ENCODE measurements at regions not wholly inside any gene's neighbourhood (a gene's known extent, or its start where the extent isn't known, plus 50 kb on each side); places are given as distances from the start of the nearest gene placed in this dataset.

DNA sequence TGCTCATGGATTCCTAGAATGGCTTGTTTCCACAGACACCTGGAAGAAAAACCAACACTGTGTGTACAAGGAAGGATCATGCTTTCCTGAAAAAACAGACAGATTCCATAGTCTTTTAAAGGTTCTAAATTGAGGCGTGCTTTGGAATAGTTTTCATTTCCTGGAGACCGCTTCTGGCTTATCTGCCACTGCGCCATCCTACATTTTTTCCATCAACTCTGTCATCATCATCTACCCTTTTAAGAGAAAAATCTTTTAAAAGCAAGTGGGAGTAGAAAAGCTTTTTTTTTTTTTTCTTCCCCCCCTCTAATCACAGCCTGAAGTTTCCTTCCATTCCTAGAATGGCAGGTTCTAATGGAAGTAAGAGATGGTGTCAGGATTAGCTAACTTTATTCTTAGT, 379.4 kb upstream of the C2CD4B start:
- Histone ChIP-seq H3K9ac (ENCODE audit: low read depth in 1 of 2, low read length in 2 of 2) (no peak overlapping the region), H3K4me1 (ENCODE audit: control insufficient read depth in 1 of 2, insufficient read depth in 2 of 2, low read length in 2 of 2) (peaks cover 19% of the 10 kb centered on the region in 2 donors), H3K27ac (ENCODE audit: low read depth, low read length) (no peak overlapping the region), H3K27me3 (ENCODE audit: control insufficient read depth in 1 of 2, insufficient read depth in 2 of 2, low read length in 2 of 2) (no peaks in the 10 kb centered on the region), H3K9me3 (ENCODE audit: control insufficient read depth in 1 of 2, low read length in 2 of 2) (no peaks in the 10 kb centered on the region), H3K4me3 (ENCODE audit: low read depth in 1 of 2, low read length in 2 of 2) (no peak overlapping the region), H3K36me3 (ENCODE audit: control insufficient read depth in 1 of 2, insufficient read depth in 2 of 2, low read length in 2 of 2) (no peaks in the 10 kb centered on the region)

DNA sequence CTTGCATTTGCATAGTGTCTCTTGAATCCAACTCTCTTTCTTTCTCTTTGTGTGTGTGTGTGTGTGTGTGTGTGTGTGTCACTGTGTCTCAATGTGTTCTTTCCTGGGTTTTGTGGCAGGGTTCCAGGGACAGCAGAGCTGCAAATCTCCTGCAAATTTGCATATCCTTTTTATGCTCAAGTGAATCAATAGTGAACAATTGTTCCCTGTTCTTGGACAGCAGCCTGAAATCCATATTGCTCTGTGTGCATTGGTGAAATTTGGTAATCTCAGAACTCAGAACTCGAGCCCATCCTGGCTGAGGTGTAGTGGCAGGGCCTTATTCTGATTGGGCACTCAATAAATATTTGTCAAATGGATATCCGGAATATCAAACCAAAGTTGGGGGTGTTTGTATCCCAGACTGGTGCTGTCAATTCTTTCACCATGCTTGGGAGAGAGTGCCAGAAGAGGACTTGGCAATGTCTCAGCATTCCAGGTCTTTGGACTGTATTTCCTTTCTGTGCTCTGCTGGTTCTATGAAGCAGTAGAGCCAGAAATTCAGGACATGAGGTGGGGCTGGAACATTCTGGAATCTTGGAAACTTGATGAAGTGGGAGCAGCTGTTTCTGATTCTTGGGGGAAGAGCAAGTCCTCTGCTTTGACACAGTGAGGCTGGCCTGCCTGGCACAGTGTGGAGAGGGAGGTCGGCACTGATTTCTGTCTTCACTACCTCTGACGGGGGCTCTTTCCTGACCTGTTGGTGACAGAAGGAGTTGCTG, 380.6 kb upstream of the C2CD4B start:
- no peaks in the 10 kb centered on the region for H3K9me3 ChIP-seq (ENCODE audit: control insufficient read depth in 1 of 2, low read length in 2 of 2)
- peaks cover 19% of the 10 kb centered on the region in 2 donors for H3K4me1 ChIP-seq (ENCODE audit: control insufficient read depth in 1 of 2, insufficient read depth in 2 of 2, low read length in 2 of 2)
- H3K9ac ChIP-seq (ENCODE audit: low read depth in 1 of 2, low read length in 2 of 2) = peak overlapping the region in 1 of 2 donors; percentile 19
- H3K27me3 ChIP-seq (ENCODE audit: control insufficient read depth in 1 of 2, insufficient read depth in 2 of 2, low read length in 2 of 2) = no peaks in the 10 kb centered on the region
- no peaks in the 10 kb centered on the region for H3K36me3 ChIP-seq (ENCODE audit: control insufficient read depth in 1 of 2, insufficient read depth in 2 of 2, low read length in 2 of 2)
- H3K4me3 ChIP-seq (ENCODE audit: low read depth in 1 of 2, low read length in 2 of 2) = no peak overlapping the region
- H3K27ac ChIP-seq (ENCODE audit: low read depth, low read length) = no peak overlapping the region

DNA sequence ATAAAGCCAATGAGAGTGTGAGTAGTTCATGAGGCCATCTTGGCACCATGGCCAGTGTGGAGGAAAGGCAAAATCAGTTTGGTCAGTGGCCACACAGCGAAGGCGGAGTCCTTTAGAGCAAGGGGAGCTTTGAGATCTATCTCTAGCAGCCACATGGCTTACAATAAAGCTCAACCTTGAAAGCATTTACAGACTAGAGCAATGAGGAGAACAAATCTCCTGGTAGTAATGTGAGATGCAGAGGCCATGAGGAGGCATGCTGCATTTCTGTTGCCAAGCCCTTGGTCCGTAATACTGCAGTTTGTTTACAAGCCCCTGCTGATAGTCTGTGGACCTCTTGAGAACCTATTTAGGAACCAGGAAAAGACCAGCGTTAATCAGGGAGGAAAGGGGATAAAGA, 381.5 kb upstream of the C2CD4B start:
- Histone ChIP-seq H3K9ac (ENCODE audit: low read depth in 1 of 2, low read length in 2 of 2) (no peak overlapping the region), H3K27me3 (ENCODE audit: control insufficient read depth in 1 of 2, insufficient read depth in 2 of 2, low read length in 2 of 2) (no peaks in the 10 kb centered on the region), H3K9me3 (ENCODE audit: control insufficient read depth in 1 of 2, low read length in 2 of 2) (no peaks in the 10 kb centered on the region), H3K4me3 (ENCODE audit: low read depth in 1 of 2, low read length in 2 of 2) (no peak overlapping the region), H3K4me1 (ENCODE audit: control insufficient read depth in 1 of 2, insufficient read depth in 2 of 2, low read length in 2 of 2) (peaks cover 19% of the 10 kb centered on the region in 2 donors), H3K27ac (ENCODE audit: low read depth, low read length) (no peak overlapping the region), H3K36me3 (ENCODE audit: control insufficient read depth in 1 of 2, insufficient read depth in 2 of 2, low read length in 2 of 2) (no peaks in the 10 kb centered on the region)

DNA sequence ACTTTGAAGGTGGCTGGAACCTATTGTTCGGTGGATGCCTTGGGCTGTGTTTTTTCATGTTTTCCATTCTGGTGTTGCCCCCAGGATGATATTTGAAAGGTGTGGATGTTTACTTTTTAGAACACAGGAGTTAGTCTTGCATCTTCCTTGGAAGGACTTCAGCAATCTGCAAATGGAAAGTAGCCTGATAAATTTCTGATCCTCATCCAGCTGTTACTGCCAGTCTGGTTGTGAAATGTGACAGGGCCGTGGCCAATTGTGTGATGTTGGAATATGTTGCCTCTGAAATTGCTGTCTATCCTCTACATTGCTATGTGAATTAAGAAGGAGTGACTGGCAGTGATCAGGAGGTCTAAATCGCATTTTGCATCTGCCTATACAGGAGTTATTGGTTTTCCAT, 382.5 kb upstream of the C2CD4B start:
- H3K9me3 ChIP-seq (ENCODE audit: control insufficient read depth in 1 of 2, low read length in 2 of 2) = no peaks in the 10 kb centered on the region

DNA sequence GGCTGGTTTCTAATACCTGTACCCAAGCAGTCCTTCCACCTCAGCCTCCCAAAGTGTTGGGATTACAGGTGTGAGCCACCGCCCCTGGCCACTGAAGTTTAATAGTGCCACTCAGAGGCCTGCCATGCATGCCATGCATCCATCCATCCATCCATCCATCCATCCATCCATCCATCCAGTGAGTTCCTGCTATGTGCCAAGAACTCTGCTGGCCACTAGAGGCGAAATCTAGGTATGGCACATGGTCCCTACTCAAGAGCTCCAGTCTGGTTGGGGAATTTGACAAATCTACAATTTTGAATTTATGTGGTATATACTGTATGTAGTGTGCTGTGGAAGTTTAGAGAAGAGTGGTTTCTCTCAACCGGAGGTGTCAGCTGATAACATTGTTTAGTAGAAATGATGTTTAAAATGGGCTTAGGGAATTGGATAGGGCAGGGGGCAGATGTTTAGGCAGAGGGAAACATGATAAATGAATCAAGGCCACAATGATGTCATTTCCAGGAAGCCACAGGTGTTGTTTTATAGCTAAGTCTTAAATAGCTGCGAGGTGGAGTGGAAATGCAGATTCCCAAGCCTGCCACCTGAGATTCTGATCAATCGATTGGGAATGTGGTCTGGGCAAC, 384.4 kb upstream of the C2CD4B start:
- Histone ChIP-seq H3K4me1 (ENCODE audit: control insufficient read depth in 1 of 2, insufficient read depth in 2 of 2, low read length in 2 of 2) (peaks cover 18 to 25% of the 10 kb centered on the region in 2 donors), H3K4me3 (ENCODE audit: low read depth in 1 of 2, low read length in 2 of 2) (no peak overlapping the region), H3K9me3 (ENCODE audit: control insufficient read depth in 1 of 2, low read length in 2 of 2) (no peaks in the 10 kb centered on the region), H3K27ac (ENCODE audit: low read depth, low read length) (no peak overlapping the region), H3K27me3 (ENCODE audit: control insufficient read depth in 1 of 2, insufficient read depth in 2 of 2, low read length in 2 of 2) (no peaks in the 10 kb centered on the region), H3K36me3 (ENCODE audit: control insufficient read depth in 1 of 2, insufficient read depth in 2 of 2, low read length in 2 of 2) (no peaks in the 10 kb centered on the region), H3K9ac (ENCODE audit: low read depth in 1 of 2, low read length in 2 of 2) (no peak overlapping the region)

More for the DNA sequence above, 382.5 kb upstream of the C2CD4B start:
- Histone ChIP-seq H3K27me3 (ENCODE audit: control insufficient read depth in 1 of 2, insufficient read depth in 2 of 2, low read length in 2 of 2) (no peaks in the 10 kb centered on the region), H3K9ac (ENCODE audit: low read depth in 1 of 2, low read length in 2 of 2) (no peak overlapping the region), H3K27ac (ENCODE audit: low read depth, low read length) (no peak overlapping the region), H3K36me3 (ENCODE audit: control insufficient read depth in 1 of 2, insufficient read depth in 2 of 2, low read length in 2 of 2) (no peaks in the 10 kb centered on the region), H3K4me3 (ENCODE audit: low read depth in 1 of 2, low read length in 2 of 2) (no peak overlapping the region), H3K4me1 (ENCODE audit: control insufficient read depth in 1 of 2, insufficient read depth in 2 of 2, low read length in 2 of 2) (peaks cover 19% of the 10 kb centered on the region in 2 donors)

DNA sequence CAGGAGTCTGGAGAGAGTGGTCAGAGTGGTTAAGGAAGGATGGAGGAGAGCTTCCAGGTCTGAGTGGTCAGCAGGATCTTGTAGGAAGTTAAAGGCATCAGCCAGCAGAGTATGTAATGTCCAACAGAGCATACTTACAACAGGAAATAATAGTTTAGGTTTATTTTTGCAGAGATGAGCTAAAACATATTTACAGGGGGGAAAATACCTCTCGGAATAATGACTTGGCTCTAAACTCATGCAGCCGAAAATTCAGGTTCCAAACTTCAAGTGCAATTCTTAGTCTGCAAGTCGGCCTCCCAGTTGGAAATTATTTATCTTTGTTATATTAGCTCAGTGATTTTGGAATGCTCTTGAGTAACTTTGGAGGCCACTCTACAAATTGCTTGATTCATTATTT, 385.0 kb upstream of the C2CD4B start:
- no peaks in the 10 kb centered on the region for H3K36me3 ChIP-seq (ENCODE audit: control insufficient read depth in 1 of 2, insufficient read depth in 2 of 2, low read length in 2 of 2)
- no peaks in the 10 kb centered on the region for H3K9me3 ChIP-seq (ENCODE audit: control insufficient read depth in 1 of 2, low read length in 2 of 2)
- no peaks in the 10 kb centered on the region for H3K27me3 ChIP-seq (ENCODE audit: control insufficient read depth in 1 of 2, insufficient read depth in 2 of 2, low read length in 2 of 2)
- H3K27ac ChIP-seq (ENCODE audit: low read depth, low read length) = no peak overlapping the region
- H3K9ac ChIP-seq (ENCODE audit: low read depth in 1 of 2, low read length in 2 of 2) = no peak overlapping the region
- H3K4me3 ChIP-seq (ENCODE audit: low read depth in 1 of 2, low read length in 2 of 2) = no peak overlapping the region
- peaks cover 17 to 27% of the 10 kb centered on the region in 2 donors for H3K4me1 ChIP-seq (ENCODE audit: control insufficient read depth in 1 of 2, insufficient read depth in 2 of 2, low read length in 2 of 2)

DNA sequence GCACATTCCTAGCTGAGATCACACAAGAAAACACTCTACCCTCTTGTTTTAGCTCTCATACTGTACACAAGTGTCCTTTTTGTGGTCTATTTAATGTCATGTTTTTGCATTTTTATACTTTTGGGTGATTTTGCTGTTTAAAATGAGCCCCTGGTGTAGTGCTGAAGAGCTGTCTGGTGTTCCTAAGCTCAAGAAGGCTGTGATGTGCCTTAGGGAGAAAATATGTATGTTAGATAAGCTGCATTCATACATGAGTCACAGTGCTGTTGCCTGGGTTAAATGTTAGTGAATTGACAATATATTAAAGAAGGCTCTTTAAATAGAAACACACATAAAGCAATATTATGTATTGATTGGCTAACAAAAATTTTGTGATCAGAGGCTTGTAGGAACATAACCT, 387.4 kb upstream of the C2CD4B start:
- H3K9ac ChIP-seq (ENCODE audit: low read depth in 1 of 2, low read length in 2 of 2) = no peak overlapping the region
- H3K9me3 ChIP-seq (ENCODE audit: control insufficient read depth in 1 of 2, low read length in 2 of 2) = no peaks in the 10 kb centered on the region
- no peaks in the 10 kb centered on the region for H3K36me3 ChIP-seq (ENCODE audit: control insufficient read depth in 1 of 2, insufficient read depth in 2 of 2, low read length in 2 of 2)
- no peak overlapping the region for H3K4me3 ChIP-seq (ENCODE audit: low read depth in 1 of 2, low read length in 2 of 2)
- no peaks in the 10 kb centered on the region for H3K27me3 ChIP-seq (ENCODE audit: control insufficient read depth in 1 of 2, insufficient read depth in 2 of 2, low read length in 2 of 2)
- no peak overlapping the region for H3K27ac ChIP-seq (ENCODE audit: low read depth, low read length)
- H3K4me1 ChIP-seq (ENCODE audit: control insufficient read depth in 1 of 2, insufficient read depth in 2 of 2, low read length in 2 of 2) = peaks cover 3 to 8% of the 10 kb centered on the region in 2 donors

DNA sequence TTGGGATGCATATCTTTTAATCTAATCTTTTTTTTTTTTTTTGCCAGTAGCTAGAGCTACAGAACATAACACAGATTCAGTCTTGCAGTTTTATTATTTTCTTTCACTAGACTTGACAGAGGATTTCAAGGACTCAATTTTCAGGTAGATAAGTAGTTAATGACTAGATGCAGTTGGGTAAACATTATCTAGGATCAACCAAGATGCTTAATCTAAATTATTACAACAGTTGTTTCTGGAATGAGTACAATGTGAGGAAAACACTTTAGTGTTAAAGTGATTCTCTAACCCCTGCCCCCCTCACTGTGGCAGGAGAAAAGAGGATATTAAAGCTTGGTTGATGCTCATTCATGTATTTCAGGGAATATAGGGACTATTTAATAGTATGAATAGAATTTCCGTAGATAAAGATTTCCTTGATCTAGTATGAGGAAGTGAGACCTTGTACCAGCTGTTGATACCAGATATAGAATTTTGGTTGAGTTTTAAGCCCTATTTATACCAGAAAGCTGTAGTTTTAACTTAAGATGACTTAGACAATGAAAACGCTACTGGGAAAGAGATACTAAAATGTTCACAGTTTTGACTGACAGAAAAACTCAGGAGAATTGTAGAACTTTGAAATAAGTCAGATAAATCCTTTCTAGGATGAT, 389.0 kb upstream of the C2CD4B start:
- Histone ChIP-seq H3K9me3 (ENCODE audit: control insufficient read depth in 1 of 2, low read length in 2 of 2) (no peaks in the 10 kb centered on the region), H3K9ac (ENCODE audit: low read depth in 1 of 2, low read length in 2 of 2) (no peak overlapping the region), H3K4me3 (ENCODE audit: low read depth in 1 of 2, low read length in 2 of 2) (no peak overlapping the region), H3K27me3 (ENCODE audit: control insufficient read depth in 1 of 2, insufficient read depth in 2 of 2, low read length in 2 of 2) (no peaks in the 10 kb centered on the region), H3K4me1 (ENCODE audit: control insufficient read depth in 1 of 2, insufficient read depth in 2 of 2, low read length in 2 of 2) (peaks cover 11 to 14% of the 10 kb centered on the region in 2 donors), H3K36me3 (ENCODE audit: control insufficient read depth in 1 of 2, insufficient read depth in 2 of 2, low read length in 2 of 2) (no peaks in the 10 kb centered on the region), H3K27ac (ENCODE audit: low read depth, low read length) (no peak overlapping the region)

DNA sequence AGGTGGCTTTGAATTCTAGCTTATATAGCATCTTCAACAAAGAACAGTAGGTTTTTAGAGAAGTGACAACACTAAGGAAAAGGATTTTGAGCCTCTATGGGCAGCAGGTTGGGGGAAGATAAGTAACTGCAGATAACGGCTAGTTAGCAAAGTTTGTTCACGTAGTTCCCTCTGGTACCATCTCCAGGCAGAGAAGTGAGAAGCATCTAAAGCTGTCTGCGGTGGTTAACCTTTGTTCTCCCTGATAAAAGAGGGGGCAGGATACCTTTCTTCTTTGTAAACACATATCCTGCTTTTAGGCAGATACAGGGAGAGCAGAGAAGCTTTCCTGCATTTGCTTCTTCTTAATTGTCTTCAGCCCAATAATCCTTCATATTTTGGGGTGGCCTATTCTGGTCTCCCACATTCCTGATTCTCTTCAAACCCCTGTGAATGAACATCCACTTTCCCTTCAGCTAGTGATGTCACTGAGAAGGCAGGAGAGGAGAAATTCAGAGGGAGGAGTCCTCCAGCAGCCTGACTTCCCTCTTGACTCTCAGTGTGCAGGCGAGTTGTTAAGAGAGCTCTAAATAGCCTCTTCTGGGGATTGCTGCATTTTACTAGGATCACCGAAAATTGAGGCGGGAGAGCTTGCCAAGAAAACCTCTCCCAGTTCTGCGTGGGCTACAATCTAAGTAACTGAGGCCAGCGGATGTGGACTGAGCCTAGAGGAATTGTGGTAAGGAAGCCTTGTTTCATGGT, 393.7 kb upstream of the C2CD4B start:
- H3K4me3 ChIP-seq (ENCODE audit: low read depth in 1 of 2, low read length in 2 of 2) = no peak overlapping the region
- H3K4me1 ChIP-seq (ENCODE audit: control insufficient read depth in 1 of 2, insufficient read depth in 2 of 2, low read length in 2 of 2) = peaks cover 26 to 35% of the 10 kb centered on the region in 2 donors
- H3K9me3 ChIP-seq (ENCODE audit: control insufficient read depth in 1 of 2, low read length in 2 of 2) = no peaks in the 10 kb centered on the region
- H3K27ac ChIP-seq (ENCODE audit: low read depth, low read length) = no peak overlapping the region
- no peaks in the 10 kb centered on the region for H3K27me3 ChIP-seq (ENCODE audit: control insufficient read depth in 1 of 2, insufficient read depth in 2 of 2, low read length in 2 of 2)
- no peak overlapping the region for H3K9ac ChIP-seq (ENCODE audit: low read depth in 1 of 2, low read length in 2 of 2)
- no peaks in the 10 kb centered on the region for H3K36me3 ChIP-seq (ENCODE audit: control insufficient read depth in 1 of 2, insufficient read depth in 2 of 2, low read length in 2 of 2)

DNA sequence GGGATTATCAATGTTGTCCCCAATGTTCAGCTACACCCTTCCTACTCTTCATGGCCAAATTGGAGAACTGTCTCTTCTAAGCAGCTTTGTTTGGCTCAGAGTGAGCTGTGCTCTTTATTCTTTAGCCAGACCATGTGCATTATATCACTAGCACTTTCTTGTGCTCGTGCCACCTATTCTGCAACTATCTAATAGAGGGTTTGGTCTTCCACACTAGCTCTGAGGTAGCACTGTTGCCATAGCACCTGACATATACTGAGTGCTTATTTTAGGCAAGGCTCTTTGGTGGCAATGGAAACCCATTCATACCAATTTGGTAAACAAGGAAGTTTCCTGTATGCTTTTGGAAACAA, 394.3 kb upstream of the C2CD4B start:
- Histone ChIP-seq H3K27me3 (ENCODE audit: control insufficient read depth in 1 of 2, insufficient read depth in 2 of 2, low read length in 2 of 2) (no peaks in the 10 kb centered on the region), H3K9me3 (ENCODE audit: control insufficient read depth in 1 of 2, low read length in 2 of 2) (no peaks in the 10 kb centered on the region), H3K4me1 (ENCODE audit: control insufficient read depth in 1 of 2, insufficient read depth in 2 of 2, low read length in 2 of 2) (peaks cover 23 to 34% of the 10 kb centered on the region in 2 donors), H3K36me3 (ENCODE audit: control insufficient read depth in 1 of 2, insufficient read depth in 2 of 2, low read length in 2 of 2) (no peaks in the 10 kb centered on the region), H3K27ac (ENCODE audit: low read depth, low read length) (no peak overlapping the region), H3K9ac (ENCODE audit: low read depth in 1 of 2, low read length in 2 of 2) (no peak overlapping the region), H3K4me3 (ENCODE audit: low read depth in 1 of 2, low read length in 2 of 2) (no peak overlapping the region)
